Panc1 (cell line): ENCODE measurements at regions not wholly inside any gene's neighbourhood (a gene's known extent, or its start where the extent isn't known, plus 50 kb on each side); places are given as distances from the start of the nearest gene placed in this dataset.

Experiments used
- TF ChIP-seq, protein P1 (sequence below): fragments of 450-650 bp; IDR thresholded peaks from 2 replicates; pipeline ENCODE4 v1.5.1; 2017; ENCODE audit warnings: mild to moderate bottlenecking
- TF ChIP-seq, protein P2 (sequence below), 2 experiments: IDR thresholded peaks; 2 replicates each; pipeline ENCODE4 v1.6.1; 2011 to 2012; ENCODE audit warnings: low read depth in 2 of 2, control low read depth in 1 of 2, low read length in 1 of 2, mild to moderate bottlenecking in 1 of 2, moderate library complexity in 1 of 2; ENCODE audit not compliant: insufficient read depth in 1 of 2

DNA sequence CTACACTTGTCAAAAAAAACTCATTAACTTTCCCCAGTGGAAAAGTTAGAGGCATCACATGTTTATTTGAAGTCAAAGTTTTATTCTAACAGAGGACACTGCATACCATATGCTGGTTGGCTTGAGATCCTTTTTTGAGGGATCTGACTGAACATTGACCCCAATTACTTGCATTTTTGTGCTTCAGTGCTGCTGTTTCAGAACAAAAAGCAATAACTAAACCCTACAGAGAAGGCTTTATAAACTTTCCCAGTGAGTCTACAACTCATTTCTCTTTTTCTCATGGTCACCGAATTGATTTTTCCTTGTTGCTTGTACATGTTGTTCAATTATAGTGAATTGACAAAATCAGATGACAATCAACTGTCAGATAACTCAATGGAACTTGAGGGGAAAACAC is 69.3 kb upstream of the PHYHIPL start:
- TF ChIP-seq, protein P1, sequence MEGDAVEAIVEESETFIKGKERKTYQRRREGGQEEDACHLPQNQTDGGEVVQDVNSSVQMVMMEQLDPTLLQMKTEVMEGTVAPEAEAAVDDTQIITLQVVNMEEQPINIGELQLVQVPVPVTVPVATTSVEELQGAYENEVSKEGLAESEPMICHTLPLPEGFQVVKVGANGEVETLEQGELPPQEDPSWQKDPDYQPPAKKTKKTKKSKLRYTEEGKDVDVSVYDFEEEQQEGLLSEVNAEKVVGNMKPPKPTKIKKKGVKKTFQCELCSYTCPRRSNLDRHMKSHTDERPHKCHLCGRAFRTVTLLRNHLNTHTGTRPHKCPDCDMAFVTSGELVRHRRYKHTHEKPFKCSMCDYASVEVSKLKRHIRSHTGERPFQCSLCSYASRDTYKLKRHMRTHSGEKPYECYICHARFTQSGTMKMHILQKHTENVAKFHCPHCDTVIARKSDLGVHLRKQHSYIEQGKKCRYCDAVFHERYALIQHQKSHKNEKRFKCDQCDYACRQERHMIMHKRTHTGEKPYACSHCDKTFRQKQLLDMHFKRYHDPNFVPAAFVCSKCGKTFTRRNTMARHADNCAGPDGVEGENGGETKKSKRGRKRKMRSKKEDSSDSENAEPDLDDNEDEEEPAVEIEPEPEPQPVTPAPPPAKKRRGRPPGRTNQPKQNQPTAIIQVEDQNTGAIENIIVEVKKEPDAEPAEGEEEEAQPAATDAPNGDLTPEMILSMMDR: no peak
- TF ChIP-seq, protein P2, sequence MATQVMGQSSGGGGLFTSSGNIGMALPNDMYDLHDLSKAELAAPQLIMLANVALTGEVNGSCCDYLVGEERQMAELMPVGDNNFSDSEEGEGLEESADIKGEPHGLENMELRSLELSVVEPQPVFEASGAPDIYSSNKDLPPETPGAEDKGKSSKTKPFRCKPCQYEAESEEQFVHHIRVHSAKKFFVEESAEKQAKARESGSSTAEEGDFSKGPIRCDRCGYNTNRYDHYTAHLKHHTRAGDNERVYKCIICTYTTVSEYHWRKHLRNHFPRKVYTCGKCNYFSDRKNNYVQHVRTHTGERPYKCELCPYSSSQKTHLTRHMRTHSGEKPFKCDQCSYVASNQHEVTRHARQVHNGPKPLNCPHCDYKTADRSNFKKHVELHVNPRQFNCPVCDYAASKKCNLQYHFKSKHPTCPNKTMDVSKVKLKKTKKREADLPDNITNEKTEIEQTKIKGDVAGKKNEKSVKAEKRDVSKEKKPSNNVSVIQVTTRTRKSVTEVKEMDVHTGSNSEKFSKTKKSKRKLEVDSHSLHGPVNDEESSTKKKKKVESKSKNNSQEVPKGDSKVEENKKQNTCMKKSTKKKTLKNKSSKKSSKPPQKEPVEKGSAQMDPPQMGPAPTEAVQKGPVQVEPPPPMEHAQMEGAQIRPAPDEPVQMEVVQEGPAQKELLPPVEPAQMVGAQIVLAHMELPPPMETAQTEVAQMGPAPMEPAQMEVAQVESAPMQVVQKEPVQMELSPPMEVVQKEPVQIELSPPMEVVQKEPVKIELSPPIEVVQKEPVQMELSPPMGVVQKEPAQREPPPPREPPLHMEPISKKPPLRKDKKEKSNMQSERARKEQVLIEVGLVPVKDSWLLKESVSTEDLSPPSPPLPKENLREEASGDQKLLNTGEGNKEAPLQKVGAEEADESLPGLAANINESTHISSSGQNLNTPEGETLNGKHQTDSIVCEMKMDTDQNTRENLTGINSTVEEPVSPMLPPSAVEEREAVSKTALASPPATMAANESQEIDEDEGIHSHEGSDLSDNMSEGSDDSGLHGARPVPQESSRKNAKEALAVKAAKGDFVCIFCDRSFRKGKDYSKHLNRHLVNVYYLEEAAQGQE (IDR thresholded peaks at IDR 0.05; ENCODE audit: insufficient read depth in 1 of 2, low read depth in 2 of 2, low read length in 1 of 2): no peak
